ENCODE measurements at regions not wholly inside any gene's neighbourhood (a gene's known extent, or its start where the extent isn't known, plus 50 kb on each side); places are given as distances from the start of the nearest gene placed in this dataset.

DNA sequence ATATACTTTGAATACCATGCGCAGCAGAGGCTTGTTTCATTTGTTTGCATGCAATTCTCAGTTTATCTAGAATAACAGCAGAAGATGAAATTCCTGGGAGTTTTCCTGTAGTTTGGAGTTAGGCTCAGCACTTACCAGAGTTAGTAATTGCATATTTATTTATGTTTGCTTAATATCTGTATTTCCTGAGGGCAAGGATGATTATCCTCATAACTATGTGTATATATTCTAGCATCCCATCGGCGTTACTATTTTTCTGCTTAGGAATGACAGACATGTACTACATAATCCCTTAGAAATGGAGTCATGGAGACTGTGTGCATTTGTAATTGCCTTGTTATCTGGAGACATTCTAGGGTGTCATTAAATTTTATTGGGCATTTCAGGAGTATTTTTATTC, 1184.8 kb downstream of the DTWD2 start:
- DNase-seq (ENCODE audit: low read depth), result no peak

DNA sequence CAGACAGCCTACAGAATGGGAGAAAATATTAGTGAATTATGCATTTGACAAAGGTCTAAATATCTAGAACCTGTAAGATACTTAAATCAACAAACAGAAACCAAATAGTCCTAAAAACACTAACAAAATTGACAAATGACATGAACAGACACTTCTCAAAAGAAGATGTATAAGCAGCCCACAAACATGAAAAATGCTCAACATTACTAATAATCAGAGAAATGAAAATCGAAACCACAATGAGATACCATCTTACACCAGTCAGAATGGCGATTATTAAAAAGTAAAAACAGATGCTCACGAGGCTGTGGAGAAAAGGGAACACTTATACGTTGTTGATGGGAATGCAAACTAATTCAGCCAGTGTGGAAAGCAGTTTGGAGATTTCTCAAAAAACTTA, 1186.8 kb downstream of the DTWD2 start:
- DNase-seq (ENCODE audit: low read depth), result no peak

GRCh38 chr5:117800261-117800660, 1188.1 kb downstream of the DTWD2 start:
- DNase-seq (ENCODE audit: low read depth), result no peak

- DNase-seq (ENCODE audit: low read depth), result no peak
Measured at GRCh38 chr5:117794847-117795246, 1193.5 kb downstream of the DTWD2 start.

DNA sequence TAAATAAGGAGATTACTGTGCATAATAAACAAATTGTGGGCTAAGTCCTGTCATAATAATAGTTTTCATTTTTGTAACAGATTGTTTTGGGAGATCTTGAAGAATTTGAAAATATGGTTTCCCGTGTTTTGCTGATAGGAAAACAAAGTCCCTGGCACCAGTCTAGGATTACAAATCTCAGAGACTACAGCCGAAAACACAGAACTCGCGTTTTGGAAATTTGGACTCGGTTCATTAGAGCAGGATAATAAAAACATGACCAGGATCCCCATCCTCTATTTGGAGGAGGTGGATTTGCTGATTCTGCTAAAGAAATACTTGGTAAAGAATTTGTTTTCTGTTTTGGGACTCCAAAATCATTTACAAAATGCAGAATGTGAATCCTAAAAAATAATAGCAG, 1194.4 kb downstream of the DTWD2 start:
- no peak for DNase-seq (ENCODE audit: low read depth)

DNA sequence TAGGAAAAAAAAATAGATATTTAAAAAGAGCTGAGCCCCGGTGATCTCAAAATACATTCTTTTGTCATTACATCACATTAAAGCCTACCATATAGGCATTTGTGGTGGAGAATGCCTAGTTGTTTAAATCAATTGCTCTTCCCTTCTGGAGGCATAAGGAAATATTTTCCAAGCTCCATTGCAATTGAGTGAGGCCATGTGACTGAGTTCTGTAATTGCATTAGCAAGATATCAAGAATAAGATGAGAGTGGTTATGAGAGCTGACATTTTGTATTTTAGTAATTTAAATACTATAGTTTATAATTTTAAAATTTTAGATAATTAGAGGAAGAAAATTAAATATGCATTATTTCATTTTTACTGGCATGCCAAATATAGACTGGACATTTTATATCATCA, 1195.9 kb downstream of the DTWD2 start:
- DNase-seq (ENCODE audit: low read depth), result no peak

DNA sequence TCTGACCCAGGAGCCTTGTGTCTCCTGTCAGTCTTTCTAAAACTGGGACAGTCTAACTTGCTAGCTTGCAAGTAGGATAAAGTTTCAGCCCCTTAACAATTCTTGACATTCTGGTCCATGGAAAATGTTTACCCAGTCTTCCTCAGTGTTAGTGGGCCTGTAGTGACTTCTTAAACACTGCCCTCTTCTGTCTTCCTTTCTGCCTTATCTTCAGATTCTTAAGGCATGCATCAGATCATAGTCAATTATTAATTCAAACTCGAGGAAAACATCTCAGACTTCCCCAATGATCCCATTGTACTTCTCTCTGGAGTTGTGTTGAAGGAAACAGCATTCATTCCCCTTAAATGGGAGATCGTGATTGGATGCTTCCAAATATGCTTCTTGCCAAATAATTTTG, 1199.8 kb downstream of the DTWD2 start:
- no peak for DNase-seq (ENCODE audit: low read depth)

DNA sequence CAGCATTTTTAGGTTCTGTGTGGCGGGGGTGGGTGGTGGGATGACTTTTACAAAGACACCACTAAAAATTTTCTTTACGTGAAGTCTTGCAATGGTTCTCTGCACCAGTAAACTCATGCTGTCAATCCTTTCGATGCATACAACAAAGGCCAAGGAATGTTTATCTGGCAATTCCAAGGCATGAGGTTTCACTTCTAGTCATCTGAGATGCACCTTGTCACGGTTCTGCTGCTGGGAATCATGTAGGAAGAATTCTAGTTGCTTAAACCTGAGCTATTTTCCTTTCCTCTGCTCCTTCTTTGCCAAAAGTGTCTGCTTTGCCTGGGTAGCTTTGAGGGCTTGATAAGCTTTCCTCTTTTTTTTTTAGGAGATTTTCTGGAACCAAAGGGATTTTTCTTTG, 1204.5 kb upstream of the SEMA6A start:
- no peak for DNase-seq (ENCODE audit: low read depth)

DNA sequence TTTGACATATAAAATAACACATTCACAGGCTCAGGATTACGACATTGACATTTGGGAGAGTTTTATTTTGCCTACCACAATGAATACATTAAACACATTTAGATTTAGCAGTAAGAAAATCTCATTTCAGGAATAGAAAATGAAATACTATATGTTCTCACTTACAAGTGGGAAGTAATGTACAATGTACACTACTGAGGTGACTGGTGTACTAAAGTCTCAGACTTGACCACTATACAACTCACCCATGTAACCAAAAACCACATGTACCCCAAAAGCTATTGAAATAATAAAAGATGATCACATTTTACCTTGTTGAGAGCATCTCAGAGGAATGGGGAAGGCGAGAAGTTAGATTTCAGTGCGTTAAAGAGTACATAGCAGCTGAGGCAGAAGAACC, 1202.4 kb upstream of the SEMA6A start:
- no peak for DNase-seq (ENCODE audit: low read depth)

- DNase-seq (ENCODE audit: low read depth), result no peak
Measured at GRCh38 chr5:117769877-117770276, 1195.3 kb upstream of the SEMA6A start.

DNA sequence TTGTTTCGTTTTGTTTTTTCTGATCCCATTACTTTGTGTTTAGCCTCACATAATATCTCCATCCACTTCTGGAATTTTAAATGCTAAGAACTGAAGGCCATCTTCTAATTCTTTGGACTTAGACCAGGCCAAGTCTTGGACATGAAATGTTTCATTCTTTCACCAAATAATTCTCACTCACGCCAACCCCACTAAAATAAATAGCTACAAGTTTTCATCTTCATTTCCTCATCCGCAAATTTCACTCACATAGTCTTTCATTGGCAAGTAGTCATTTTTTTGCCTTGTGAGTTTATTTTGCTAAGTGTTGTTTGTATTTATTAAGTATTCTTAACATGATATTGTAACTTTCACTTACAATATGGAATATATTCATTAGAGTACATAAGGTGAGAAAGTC, 1188.6 kb upstream of the SEMA6A start:
- DNase-seq (ENCODE audit: low read depth), result no peak

- DNase-seq (ENCODE audit: low read depth), result no peak
Measured at GRCh38 chr5:117761186-117761585, 1186.6 kb upstream of the SEMA6A start.

GRCh38 chr5:117759849-117760499, 1185.4 kb upstream of the SEMA6A start:
- no peak for DNase-seq (ENCODE audit: low read depth)

- no peak for DNase-seq (ENCODE audit: low read depth)
Measured at GRCh38 chr5:117752403-117752802, 1177.8 kb upstream of the SEMA6A start.

DNA sequence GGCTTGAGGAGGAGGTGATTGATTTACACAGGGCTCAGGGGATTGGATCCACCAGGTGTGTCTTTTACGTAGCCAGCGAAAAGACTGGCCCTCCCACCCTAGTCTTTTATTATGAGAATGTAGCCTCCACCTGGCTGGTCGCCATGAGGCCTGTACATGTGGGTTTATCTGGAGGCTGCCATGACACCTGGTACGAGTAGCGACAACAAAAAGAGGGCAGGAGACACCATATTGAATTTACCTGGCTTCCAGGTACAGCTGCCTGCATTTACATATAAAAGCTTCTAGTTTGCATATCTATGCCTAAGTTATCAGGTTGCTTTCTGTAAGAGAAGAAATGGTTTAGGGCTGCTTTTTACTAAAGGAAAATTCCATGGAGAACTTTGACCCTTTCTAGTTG, 1173.7 kb upstream of the SEMA6A start:
- no peak for DNase-seq (ENCODE audit: low read depth)

GRCh38 chr5:117743337-117743736, 1168.7 kb upstream of the SEMA6A start:
- DNase-seq (ENCODE audit: low read depth), result no peak

DNA sequence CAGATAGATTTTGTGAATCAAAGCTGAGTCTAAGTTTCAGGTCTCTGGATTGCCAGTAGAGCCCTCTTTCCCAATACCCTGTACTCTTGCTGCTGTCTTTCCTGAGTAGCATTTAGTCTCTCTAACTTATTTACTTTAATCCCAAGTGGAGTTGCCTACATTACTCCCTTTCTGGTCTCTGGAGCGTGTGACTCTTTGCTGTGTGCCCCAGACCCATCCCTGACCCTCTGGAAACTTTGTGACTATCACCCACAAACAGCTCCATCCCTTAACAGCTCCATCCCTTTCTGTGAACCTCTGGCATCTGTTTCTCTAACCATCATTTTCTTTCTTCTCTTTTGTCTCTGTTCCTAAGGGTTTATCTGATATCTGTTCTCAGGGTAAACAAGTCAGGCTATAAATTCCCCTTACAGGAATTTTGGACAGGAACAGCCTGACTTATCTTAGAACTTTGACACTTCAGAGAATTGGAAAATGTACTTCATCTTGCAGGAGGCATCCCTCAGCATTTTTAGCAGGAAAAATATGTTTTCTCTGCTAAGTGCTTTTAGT, 1167.1 kb upstream of the SEMA6A start:
- DNase-seq (ENCODE audit: low read depth), result no peak

GRCh38 chr5:117740268-117740667, 1165.6 kb upstream of the SEMA6A start:
- no peak for DNase-seq (ENCODE audit: low read depth)

DNA sequence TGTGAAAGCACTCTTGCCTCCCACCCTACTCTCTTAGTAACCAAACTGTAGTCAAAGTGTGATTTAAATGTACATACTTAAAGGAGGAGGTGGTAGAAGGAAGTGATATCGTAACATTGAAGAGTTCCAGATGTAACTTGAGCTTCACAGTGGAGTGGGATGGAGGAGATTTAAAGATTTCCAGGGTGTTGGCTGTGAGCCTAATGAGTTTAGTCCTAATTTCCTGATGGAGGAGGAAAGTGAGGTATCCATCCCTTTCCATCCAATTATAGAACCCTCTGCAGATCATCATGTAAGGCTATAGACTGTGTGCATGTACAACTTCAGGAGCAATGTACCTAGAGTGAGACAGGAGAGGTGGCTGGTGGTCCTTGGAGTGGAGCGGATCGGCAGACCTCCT, 1163.9 kb upstream of the SEMA6A start:
- no peak for DNase-seq (ENCODE audit: low read depth)

GRCh38 chr5:117736698-117737097, 1162.1 kb upstream of the SEMA6A start:
- no peak for DNase-seq (ENCODE audit: low read depth)

GRCh38 chr5:117734056-117734455, 1159.4 kb upstream of the SEMA6A start:
- no peak for DNase-seq (ENCODE audit: low read depth)

DNA sequence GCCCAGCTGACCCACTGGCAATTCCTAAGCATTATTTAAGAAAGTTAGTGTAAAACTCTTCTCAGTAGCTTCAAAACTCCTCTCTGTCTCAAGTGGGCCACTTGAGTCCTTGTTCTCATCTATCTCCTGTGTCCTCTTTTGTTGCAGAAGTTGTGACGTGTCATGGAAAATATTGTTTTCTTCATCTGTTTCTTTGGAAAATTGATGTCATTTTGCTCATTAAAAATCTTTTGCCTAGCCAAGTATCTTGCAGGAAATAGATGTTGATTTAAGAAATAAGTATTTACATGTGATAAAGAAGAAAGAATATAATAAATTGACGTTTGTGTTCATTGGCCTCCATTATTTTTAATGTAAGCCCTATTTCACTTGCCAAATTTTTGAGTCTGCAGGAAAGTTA, 1158.4 kb upstream of the SEMA6A start:
- no peak for DNase-seq (ENCODE audit: low read depth)

GRCh38 chr5:117732264-117732663, 1157.6 kb upstream of the SEMA6A start:
- no peak for DNase-seq (ENCODE audit: low read depth)

GRCh38 chr5:117731446-117731845, 1156.8 kb upstream of the SEMA6A start:
- DNase-seq (ENCODE audit: low read depth), result no peak

Measured in M059J (cell line).